Epithelial cell of proximal tubule (primary cell): ENCODE measurements at regions not wholly inside any gene's neighbourhood (a gene's known extent, or its start where the extent isn't known, plus 50 kb on each side); places are given as distances from the start of the nearest gene placed in this dataset.

Source experiments
- DNase-seq: peaks from one replicate; pipeline ENCODE4 v3.0.0-alpha.2; 2011; ENCODE audit warnings: low read depth
- H3K4me3 ChIP-seq: 2 replicates; pipeline ENCODE4 v1.5.1; 2011; ENCODE audit warnings: low read depth, mild to moderate bottlenecking, low read length
- TF ChIP-seq, protein P1 (sequence below): conservative IDR thresholded peaks from 2 replicates; pipeline ENCODE4 v1.5.1; 2012; ENCODE audit warnings: low read depth, mild to moderate bottlenecking, low read length

DNA sequence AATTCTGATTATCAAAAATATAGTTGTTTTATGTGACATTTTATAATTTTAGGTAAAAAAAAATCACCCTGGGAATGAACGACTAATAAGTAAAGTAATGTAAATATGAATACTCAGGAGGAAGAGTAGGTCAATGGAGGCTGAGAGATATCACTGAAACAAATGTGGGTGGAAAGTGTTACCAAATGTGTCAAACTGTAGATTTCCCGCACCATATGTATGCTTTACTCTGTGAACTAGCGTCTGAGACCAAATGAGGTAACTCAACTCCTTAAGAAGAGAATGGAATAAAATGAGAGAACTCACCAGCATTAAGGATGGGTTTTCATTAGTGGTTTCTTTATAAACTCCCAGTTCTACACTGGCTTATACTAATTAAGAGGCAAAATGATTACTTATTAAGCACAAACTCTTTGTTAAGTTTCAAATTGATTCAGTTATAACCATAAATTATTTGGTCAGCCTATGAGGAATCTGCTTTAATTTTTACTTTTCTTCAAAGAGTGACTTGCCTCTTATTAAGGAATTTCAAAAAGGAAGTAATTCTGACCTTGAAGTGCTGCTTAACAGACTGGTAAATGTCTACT lies 784.7 kb upstream of the GJE1 start:
- DNase-seq, result no peak
- H3K4me3 ChIP-seq, result no peak overlapping the region
- TF ChIP-seq, protein P1, sequence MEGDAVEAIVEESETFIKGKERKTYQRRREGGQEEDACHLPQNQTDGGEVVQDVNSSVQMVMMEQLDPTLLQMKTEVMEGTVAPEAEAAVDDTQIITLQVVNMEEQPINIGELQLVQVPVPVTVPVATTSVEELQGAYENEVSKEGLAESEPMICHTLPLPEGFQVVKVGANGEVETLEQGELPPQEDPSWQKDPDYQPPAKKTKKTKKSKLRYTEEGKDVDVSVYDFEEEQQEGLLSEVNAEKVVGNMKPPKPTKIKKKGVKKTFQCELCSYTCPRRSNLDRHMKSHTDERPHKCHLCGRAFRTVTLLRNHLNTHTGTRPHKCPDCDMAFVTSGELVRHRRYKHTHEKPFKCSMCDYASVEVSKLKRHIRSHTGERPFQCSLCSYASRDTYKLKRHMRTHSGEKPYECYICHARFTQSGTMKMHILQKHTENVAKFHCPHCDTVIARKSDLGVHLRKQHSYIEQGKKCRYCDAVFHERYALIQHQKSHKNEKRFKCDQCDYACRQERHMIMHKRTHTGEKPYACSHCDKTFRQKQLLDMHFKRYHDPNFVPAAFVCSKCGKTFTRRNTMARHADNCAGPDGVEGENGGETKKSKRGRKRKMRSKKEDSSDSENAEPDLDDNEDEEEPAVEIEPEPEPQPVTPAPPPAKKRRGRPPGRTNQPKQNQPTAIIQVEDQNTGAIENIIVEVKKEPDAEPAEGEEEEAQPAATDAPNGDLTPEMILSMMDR, result no peak

DNA sequence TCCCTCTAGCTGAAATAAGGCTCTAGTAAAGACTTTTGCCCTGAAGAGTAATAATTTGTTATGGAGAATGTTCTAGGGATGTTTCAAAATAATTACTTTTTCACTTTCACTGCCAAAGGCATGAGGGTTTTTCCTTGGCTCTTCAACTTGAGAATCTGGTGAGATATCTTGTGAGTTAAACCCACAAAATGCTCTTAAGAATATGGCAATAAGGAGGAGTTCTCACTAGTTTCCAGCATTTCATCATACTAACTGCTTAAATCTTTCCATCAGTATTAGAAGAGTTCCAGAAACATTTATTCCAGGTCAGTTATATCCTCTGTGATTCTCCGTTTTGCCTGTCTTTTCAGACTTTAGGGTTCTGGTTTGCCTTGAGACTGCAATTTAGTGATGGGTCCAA lies 785.6 kb upstream of the GJE1 start:
- TF ChIP-seq, protein P1, result no peak
- DNase-seq, result no peak
- no peak overlapping the region for H3K4me3 ChIP-seq

DNA sequence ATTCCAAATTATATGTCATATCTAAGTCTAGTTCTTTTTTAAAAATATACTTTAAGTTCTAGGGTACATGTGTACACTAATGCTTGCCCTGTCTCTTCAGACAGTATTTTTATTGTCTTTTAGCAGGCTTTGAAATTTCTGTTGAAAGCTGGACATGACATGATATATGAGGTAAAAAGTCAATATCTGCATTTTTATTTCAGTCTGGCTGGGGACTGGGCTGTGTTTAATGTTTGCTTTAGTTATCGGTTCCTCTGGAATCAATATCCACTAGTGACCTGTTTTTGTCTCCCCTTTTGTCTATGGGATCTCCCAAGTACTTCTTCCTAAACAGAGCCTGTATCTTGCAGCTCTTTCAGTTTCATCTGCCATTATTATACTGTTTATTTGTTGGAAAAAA lies 786.2 kb upstream of the GJE1 start:
- no peak for DNase-seq
- no peak overlapping the region for H3K4me3 ChIP-seq
- TF ChIP-seq, protein P1, result no peak

DNA sequence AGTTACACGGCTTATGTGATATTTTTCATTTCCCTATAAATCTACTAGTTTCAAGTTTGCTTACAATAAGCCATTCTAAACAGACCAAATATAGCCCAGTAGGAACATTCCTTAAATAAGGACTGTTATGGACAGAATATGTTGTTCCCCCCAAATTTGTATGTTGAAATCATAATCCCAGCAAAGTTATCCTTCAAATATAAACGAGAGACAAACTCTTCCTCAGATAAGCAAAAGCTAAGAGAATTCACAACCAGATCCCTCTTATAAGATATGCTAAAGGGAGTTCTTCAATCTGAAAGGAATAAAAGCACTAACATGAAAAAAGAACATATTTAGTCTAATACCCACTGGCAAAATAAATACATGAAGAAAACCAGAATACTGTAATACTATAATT lies 795.5 kb upstream of the GJE1 start:
- TF ChIP-seq, protein P1, result no peak
- H3K4me3 ChIP-seq, result no peak overlapping the region
- no peak for DNase-seq

DNA sequence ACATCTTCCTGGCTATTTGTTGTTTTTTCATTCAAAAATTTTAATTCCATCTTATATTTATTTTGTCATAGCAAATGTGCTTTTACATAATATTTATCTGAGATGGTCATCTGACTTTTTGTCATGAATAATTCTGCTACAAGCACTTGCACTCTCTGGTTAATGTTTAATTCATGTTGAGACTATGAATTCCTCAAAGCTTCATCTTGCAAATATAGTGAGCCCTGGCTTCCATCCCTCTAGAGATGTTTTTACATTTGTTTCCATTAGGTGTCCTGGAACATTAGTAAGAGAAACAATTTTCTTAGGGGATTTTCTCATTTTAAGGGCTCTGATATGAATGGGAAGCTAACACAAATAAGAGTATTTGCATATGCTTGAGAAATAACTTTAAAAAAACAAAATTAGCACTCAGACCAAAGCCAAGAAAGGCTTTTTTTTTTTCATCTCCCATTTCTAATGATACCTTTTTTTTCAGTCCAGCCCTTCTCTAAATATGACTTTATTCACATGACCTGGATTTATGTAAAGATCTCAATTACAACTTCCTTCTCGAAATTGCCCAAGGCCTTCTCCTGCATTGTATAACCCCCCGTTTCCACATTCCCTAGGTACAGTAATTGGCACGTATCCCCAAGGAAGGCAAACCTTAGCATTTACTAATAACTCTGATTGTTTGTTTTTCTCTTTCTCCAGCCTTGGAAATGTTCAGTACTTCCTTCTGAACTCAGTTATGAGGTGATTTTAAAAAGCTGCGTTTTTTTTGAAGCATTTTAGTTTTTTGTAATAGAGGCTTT lies 797.0 kb upstream of the GJE1 start:
- TF ChIP-seq, protein P1, result no peak
- DNase-seq, result peak; percentile 31
- no peak overlapping the region for H3K4me3 ChIP-seq

DNA sequence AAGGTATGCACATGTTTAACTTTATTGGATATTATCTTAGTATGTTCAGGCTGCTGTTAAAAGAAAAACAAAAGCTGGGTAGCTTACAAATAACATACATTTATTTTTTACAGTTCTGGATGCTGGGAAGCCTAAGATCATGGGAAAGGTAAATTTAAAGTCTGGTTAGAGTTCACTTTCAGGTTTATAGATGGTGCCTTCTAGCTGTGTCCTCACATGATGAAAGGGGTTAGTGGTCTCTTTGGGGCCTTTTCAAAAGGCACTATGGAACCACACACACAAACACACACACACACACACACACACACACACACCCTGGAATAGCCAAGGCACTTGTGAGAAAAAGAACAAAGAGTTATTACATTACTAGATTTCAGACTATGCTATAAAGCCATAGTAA lies 805.8 kb upstream of the GJE1 start:
- no peak overlapping the region for H3K4me3 ChIP-seq
- TF ChIP-seq, protein P1, result no peak
- DNase-seq, result no peak

DNA sequence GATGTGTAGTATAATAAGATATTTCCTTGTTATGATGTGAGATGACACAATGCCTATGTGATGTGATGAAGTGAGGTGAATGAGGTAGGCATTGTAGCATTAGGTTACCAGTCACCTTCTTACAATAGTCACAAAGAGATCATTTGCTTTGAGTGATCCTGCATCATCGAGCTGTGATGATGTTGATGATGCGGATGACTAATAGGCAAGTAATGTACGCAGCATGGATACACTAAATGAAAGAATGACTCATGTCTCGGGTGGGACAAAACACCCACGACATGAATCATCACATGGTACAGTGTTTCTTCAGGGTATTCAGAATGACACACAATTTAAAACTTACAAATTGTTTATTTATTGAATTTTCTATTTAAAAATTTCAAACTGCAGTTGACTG lies 806.3 kb upstream of the GJE1 start:
- peak; percentile 99 for DNase-seq
- H3K4me3 ChIP-seq, result no peak overlapping the region
- TF ChIP-seq, protein P1, result no peak
